Trophoblast cell (in vitro differentiated cells and primary cell): ENCODE measurements at regions not wholly inside any gene's neighbourhood (a gene's known extent, or its start where the extent isn't known, plus 50 kb on each side); places are given as distances from the start of the nearest gene placed in this dataset.

Source experiments
- DNase-seq, 2 donors: peaks; one replicate each; pipeline ENCODE4 v3.0.0-alpha.2; 2016
- H2AFZ ChIP-seq: 2 replicates; pipeline ENCODE4 v1.6.1; 2013; ENCODE audit warnings: low read length, moderate library complexity, mild to moderate bottlenecking; ENCODE audit not compliant: insufficient read depth, poor library complexity
- H2AK5ac ChIP-seq: 2 replicates; pipeline ENCODE4 v1.6.1; 2013; ENCODE audit warnings: mild to moderate bottlenecking, low read length
- H2BK120ac ChIP-seq: 2 replicates; pipeline ENCODE4 v1.6.1; 2013; ENCODE audit warnings: low read length, mild to moderate bottlenecking, moderate library complexity; ENCODE audit not compliant: insufficient read depth, poor library complexity
- H2BK12ac ChIP-seq: 2 replicates; pipeline ENCODE4 v1.6.1; 2013; ENCODE audit warnings: mild to moderate bottlenecking, low read length, moderate library complexity
- H2BK5ac ChIP-seq: 2 replicates; pipeline ENCODE4 v1.6.1; 2013; ENCODE audit warnings: low read length, low read depth, moderate library complexity, mild to moderate bottlenecking; ENCODE audit not compliant: poor library complexity
- H3K14ac ChIP-seq: 2 replicates; pipeline ENCODE4 v1.6.1; 2013; ENCODE audit warnings: mild to moderate bottlenecking, low read length
- H3K18ac ChIP-seq: 2 replicates; pipeline ENCODE4 v1.6.1; 2013; ENCODE audit warnings: mild to moderate bottlenecking, low read length
- H3K23ac ChIP-seq: 2 replicates; pipeline ENCODE4 v1.6.1; 2013; ENCODE audit warnings: low read length
- H3K27ac ChIP-seq: 2 replicates; pipeline ENCODE4 v1.5.1; 2013; ENCODE audit warnings: low read depth, mild to moderate bottlenecking, inconsistent platforms, low read length, moderate library complexity
- H3K27me3 ChIP-seq: 2 replicates; pipeline ENCODE4 v1.6.1; 2013; ENCODE audit warnings: inconsistent platforms, mild to moderate bottlenecking, low read length, moderate library complexity; ENCODE audit not compliant: insufficient read depth
- H3K36me3 ChIP-seq, 2 experiments: 1 replicate in 1 of 2; 2 replicates in 1 of 2; pipeline ENCODE4 v1.6.1; 2013; ENCODE audit warnings: low read length in 2 of 2, mild to moderate bottlenecking in 2 of 2, moderate library complexity in 1 of 2; ENCODE audit not compliant: insufficient read depth in 2 of 2, control insufficient read depth in 1 of 2
- H3K4ac ChIP-seq: 2 replicates; pipeline ENCODE4 v1.6.1; 2013; ENCODE audit warnings: low read depth, mild to moderate bottlenecking, low read length, moderate library complexity
- H3K4me1 ChIP-seq, 2 experiments: 1 replicate in 1 of 2; 2 replicates in 1 of 2; pipeline ENCODE4 v1.6.1; 2013; ENCODE audit warnings: low read length in 2 of 2, mild to moderate bottlenecking in 2 of 2, moderate library complexity in 1 of 2; ENCODE audit not compliant: insufficient read depth in 2 of 2, control insufficient read depth in 1 of 2
- H3K4me2 ChIP-seq: 2 replicates; pipeline ENCODE4 v1.6.1; 2013; ENCODE audit warnings: inconsistent platforms, mild to moderate bottlenecking, low read length, moderate library complexity
- H3K4me3 ChIP-seq: 2 replicates; pipeline ENCODE4 v1.5.1; 2013; ENCODE audit warnings: mild to moderate bottlenecking, low read depth, low read length, inconsistent platforms
- H3K79me1 ChIP-seq: one replicate; pipeline ENCODE4 v1.6.1; 2013; ENCODE audit warnings: low read length
- H3K79me2 ChIP-seq: 2 replicates; pipeline ENCODE4 v1.6.1; 2013; ENCODE audit warnings: low read length, mild to moderate bottlenecking; ENCODE audit not compliant: control insufficient read depth, insufficient read depth, poor library complexity
- H3K9ac ChIP-seq: 2 replicates; pipeline ENCODE4 v1.6.1; 2013; ENCODE audit warnings: mild to moderate bottlenecking, low read length
- H3K9me3 ChIP-seq: 2 replicates; pipeline ENCODE4 v1.6.1; 2013; ENCODE audit warnings: low read depth, mild to moderate bottlenecking, control low read depth, inconsistent platforms, low read length; ENCODE audit not compliant: insufficient read depth
- H4K12ac ChIP-seq: 2 replicates; pipeline ENCODE4 v1.6.1; 2013; ENCODE audit warnings: low read depth, mild to moderate bottlenecking, low read length, moderate library complexity
- H4K8ac ChIP-seq: 2 replicates; pipeline ENCODE4 v1.6.1; 2013; ENCODE audit warnings: low read depth, mild to moderate bottlenecking, low read length, moderate library complexity
- H4K91ac ChIP-seq: one replicate; pipeline ENCODE4 v1.6.1; 2013; ENCODE audit warnings: low read depth, mild to moderate bottlenecking, low read length, moderate library complexity
- WGBS: extraction: QIAGEN DNeasy Blood & Tissue Kit; methylation state at CpG from one replicate; pipeline ENCODE4 v1.1.7; 2013; ENCODE audit warnings: missing lambda C conversion rate; ENCODE audit not compliant: insufficient read length, insufficient coverage; ENCODE audit errors: extremely low coverage; 5-methylcytosine and 5-hydroxymethylcytosine counted together

GRCh38 chr5:105263515-105263914 is 1700.9 kb upstream of the NUDT12 start:
- no peak overlapping the region for H2BK5ac ChIP-seq
- H3K18ac ChIP-seq, result no peak overlapping the region
- H3K9me3 ChIP-seq, result no peaks in the 10 kb centered on the region
- WGBS, result no CpG with 5 or more reads among the region's 1 CpG
- no peak overlapping the region for H3K27ac ChIP-seq
- H2AK5ac ChIP-seq, result no peak overlapping the region
- no peaks in the 10 kb centered on the region for H3K79me1 ChIP-seq
- H2BK12ac ChIP-seq, result no peak overlapping the region
- no peak overlapping the region for H3K14ac ChIP-seq
- H3K4me2 ChIP-seq, result no peak overlapping the region
- no peak overlapping the region for H3K23ac ChIP-seq
- DNase-seq, result no peak
- no peak overlapping the region for H2BK120ac ChIP-seq
- H3K79me2 ChIP-seq, result no peaks in the 10 kb centered on the region
- H3K9ac ChIP-seq, result no peak overlapping the region
- no peak overlapping the region for H4K12ac ChIP-seq
- H4K91ac ChIP-seq, result no peak overlapping the region
- no peak overlapping the region for H4K8ac ChIP-seq
- no peaks in the 10 kb centered on the region for H3K27me3 ChIP-seq
- no peaks in the 10 kb centered on the region for H3K36me3 ChIP-seq
- H3K4me3 ChIP-seq, result no peak overlapping the region
- no peaks in the 10 kb centered on the region for H3K4me1 ChIP-seq
- no peak overlapping the region for H3K4ac ChIP-seq
- no peak overlapping the region for H2AFZ ChIP-seq

- Histone ChIP-seq H3K36me3 (no peaks in the 10 kb centered on the region), H3K23ac (no peak overlapping the region), H3K4ac (no peak overlapping the region), H2BK12ac (no peak overlapping the region), H3K9me3 (no peaks in the 10 kb centered on the region), H2AK5ac (no peak overlapping the region), H3K18ac (no peak overlapping the region), H3K4me2 (no peak overlapping the region), H4K8ac (no peak overlapping the region), H3K79me2 (no peaks in the 10 kb centered on the region), H2BK5ac (no peak overlapping the region), H3K4me3 (no peak overlapping the region), H3K27ac (no peak overlapping the region), H2BK120ac (no peak overlapping the region), H4K91ac (no peak overlapping the region), H3K79me1 (no peaks in the 10 kb centered on the region), H3K14ac (no peak overlapping the region), H2AFZ (no peak overlapping the region), H3K27me3 (no peaks in the 10 kb centered on the region), H3K4me1 (no peaks in the 10 kb centered on the region), H4K12ac (no peak overlapping the region), H3K9ac (no peak overlapping the region)
- DNase-seq, result peak; percentile 72 to 90
- no CpG with 5 or more reads among the region's 5 CpGs for WGBS
Measured at GRCh38 chr5:105259581-105260217, 1697.1 kb upstream of the NUDT12 start.

- H2BK120ac ChIP-seq, result no peak overlapping the region
- no peak overlapping the region for H3K4me3 ChIP-seq
- no peak overlapping the region for H3K4me2 ChIP-seq
- H3K4ac ChIP-seq, result no peak overlapping the region
- no peak overlapping the region for H4K12ac ChIP-seq
- H3K4me1 ChIP-seq, result no peaks in the 10 kb centered on the region
- H3K27ac ChIP-seq, result no peak overlapping the region
- H3K79me1 ChIP-seq, result no peaks in the 10 kb centered on the region
- no peak overlapping the region for H2BK5ac ChIP-seq
- no peak overlapping the region for H3K18ac ChIP-seq
- H3K14ac ChIP-seq, result no peak overlapping the region
- no peaks in the 10 kb centered on the region for H3K27me3 ChIP-seq
- H2AK5ac ChIP-seq, result no peak overlapping the region
- no peak for DNase-seq
- H3K79me2 ChIP-seq, result no peaks in the 10 kb centered on the region
- no peaks in the 10 kb centered on the region for H3K36me3 ChIP-seq
- no peak overlapping the region for H2AFZ ChIP-seq
- WGBS, result no CpG with 5 or more reads among the region's 3 CpGs
- H4K91ac ChIP-seq, result no peak overlapping the region
- H3K9ac ChIP-seq, result no peak overlapping the region
- H3K9me3 ChIP-seq, result no peaks in the 10 kb centered on the region
- H3K23ac ChIP-seq, result no peak overlapping the region
- H2BK12ac ChIP-seq, result no peak overlapping the region
- no peak overlapping the region for H4K8ac ChIP-seq
Measured at GRCh38 chr5:105238561-105238960, 1676.0 kb upstream of the NUDT12 start.

- Histone ChIP-seq H3K9me3 (no peaks in the 10 kb centered on the region), H3K4me3 (no peak overlapping the region), H3K4me1 (no peaks in the 10 kb centered on the region), H3K79me2 (no peaks in the 10 kb centered on the region), H3K9ac (no peak overlapping the region), H2AK5ac (no peak overlapping the region), H3K18ac (no peak overlapping the region), H2BK12ac (no peak overlapping the region), H2BK5ac (no peak overlapping the region), H2BK120ac (no peak overlapping the region), H3K27ac (no peak overlapping the region), H3K4me2 (no peak overlapping the region), H3K36me3 (no peaks in the 10 kb centered on the region), H2AFZ (no peak overlapping the region), H3K4ac (no peak overlapping the region), H3K27me3 (no peaks in the 10 kb centered on the region), H4K12ac (no peak overlapping the region), H3K14ac (no peak overlapping the region), H3K79me1 (no peaks in the 10 kb centered on the region), H3K23ac (no peak overlapping the region), H4K8ac (no peak overlapping the region), H4K91ac (no peak overlapping the region)
- no peak for DNase-seq
- WGBS, result no CpG with 5 or more reads among the region's 4 CpGs
Measured at GRCh38 chr5:105230516-105231157, 1668.0 kb upstream of the NUDT12 start.
